Brain microvascular endothelial cell (primary cell): ENCODE measurements at regions not wholly inside any gene's neighbourhood (a gene's known extent, or its start where the extent isn't known, plus 50 kb on each side); places are given as distances from the start of the nearest gene placed in this dataset.

Experiments
- DNase-seq: peaks from one replicate; pipeline ENCODE4 v3.0.0-alpha.2; 2020
- H3K27ac ChIP-seq: fragments of 250-450 bp; sonication (Bioruptor Pico); 2 replicates; pipeline ENCODE4 v1.5.1; 2020; ENCODE audit warnings: mild to moderate bottlenecking, moderate library complexity
- H3K27me3 ChIP-seq: fragments of 250-450 bp; sonication (Bioruptor Pico); replicated peaks from 2 replicates; pipeline ENCODE4 v1.5.1; 2020; ENCODE audit warnings: mild to moderate bottlenecking
- H3K36me3 ChIP-seq: fragments of 250-450 bp; sonication (Bioruptor Pico); replicated peaks from 2 replicates; pipeline ENCODE4 v1.5.1; 2020; ENCODE audit warnings: mild to moderate bottlenecking
- H3K4me3 ChIP-seq: 2 replicates; pipeline ENCODE4 v1.5.1; 2011; ENCODE audit warnings: low read depth, mild to moderate bottlenecking, control low read depth, low read length, moderate library complexity
- CTCF ChIP-seq: IDR thresholded peaks from 2 replicates; pipeline ENCODE4 v1.5.1; 2011; ENCODE audit warnings: low read depth, mild to moderate bottlenecking, moderate library complexity, low read length, control low read depth, inconsistent platforms; ENCODE audit errors: missing control alignments
- in situ Hi-C: cut with HindIII; loops from 2 replicates; pipeline ENCODE4 v1.10.0; 2017; ENCODE audit warnings: low sequenced_read_pairs, low pct_ligation_motif_present

- no peak for TF ChIP-seq CTCF
- in situ Hi-C loops, result no loop called here
Observed at GRCh38 chr11:45543081-45543480, 122.3 kb downstream of the CHST1 start.

GRCh38 chr11:45541693-45542434 is 123.6 kb downstream of the CHST1 start:
- Histone ChIP-seq H3K4me3 (no peak overlapping the region), H3K36me3 (no peaks in the 10 kb centered on the region), H3K27ac (no peak overlapping the region), H3K27me3 (no peaks in the 10 kb centered on the region)
- in situ Hi-C loops, result no loop called here
- TF ChIP-seq CTCF, result no peak
- DNase-seq, result no peak

More at GRCh38 chr11:45543081-45543480, 122.3 kb downstream of the CHST1 start:
- H3K36me3 ChIP-seq, result no peaks in the 10 kb centered on the region
- no peak overlapping the region for H3K27ac ChIP-seq
- DNase-seq, result no peak
- no peaks in the 10 kb centered on the region for H3K27me3 ChIP-seq
- no peak overlapping the region for H3K4me3 ChIP-seq

GRCh38 chr11:45538939-45539338 is 126.5 kb downstream of the CHST1 start:
- H3K27ac ChIP-seq, result no peak overlapping the region
- no peak overlapping the region for H3K4me3 ChIP-seq
- no peaks in the 10 kb centered on the region for H3K27me3 ChIP-seq
- in situ Hi-C loops, result no loop called here
- no peaks in the 10 kb centered on the region for H3K36me3 ChIP-seq
- no peak for DNase-seq
- TF ChIP-seq CTCF, result no peak

- H3K36me3 ChIP-seq, result no peaks in the 10 kb centered on the region
- no peak for DNase-seq
- in situ Hi-C loops, result no loop called here
- TF ChIP-seq CTCF, result no peak
- H3K4me3 ChIP-seq, result no peak overlapping the region
- no peaks in the 10 kb centered on the region for H3K27me3 ChIP-seq
- no peak overlapping the region for H3K27ac ChIP-seq
Observed at GRCh38 chr11:45538363-45538762, 127.1 kb downstream of the CHST1 start.

GRCh38 chr11:45537614-45538013 is 127.8 kb downstream of the CHST1 start:
- in situ Hi-C loops, result no loop called here
- no peaks in the 10 kb centered on the region for H3K27me3 ChIP-seq

More at GRCh38 chr11:45537614-45538013, 127.8 kb downstream of the CHST1 start:
- H3K27ac ChIP-seq, result no peak overlapping the region
- H3K4me3 ChIP-seq, result no peak overlapping the region
- no peak for TF ChIP-seq CTCF
- no peaks in the 10 kb centered on the region for H3K36me3 ChIP-seq
- DNase-seq, result no peak
